IPS-11a (cell line): ENCODE measurements at regions not wholly inside any gene's neighbourhood (a gene's known extent, or its start where the extent isn't known, plus 50 kb on each side); places are given as distances from the start of the nearest gene placed in this dataset.

Experiments used
- H3K4me3 ChIP-seq: one replicate; pipeline ENCODE4 v1.5.1; 2013; ENCODE audit warnings: low read depth, low read length, control low read depth

DNA sequence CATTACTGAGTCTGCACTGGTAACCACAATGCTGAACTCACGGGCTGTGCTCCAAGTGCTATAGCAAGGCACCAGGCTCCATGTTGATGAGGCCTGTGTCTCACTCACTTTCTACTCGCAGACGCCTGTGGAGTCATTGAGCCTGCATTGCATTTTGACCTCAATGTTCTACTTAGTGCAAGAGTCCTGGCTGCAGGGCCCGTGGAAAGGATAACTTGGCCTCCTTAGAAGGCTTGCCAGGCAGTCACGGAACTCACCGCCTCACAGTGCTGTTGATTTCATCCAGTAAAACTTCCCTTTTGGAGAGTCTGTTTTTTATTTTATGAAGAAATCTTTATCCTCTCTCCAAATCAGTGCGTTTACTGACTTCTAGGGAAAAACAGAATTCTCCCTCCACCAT lies 290.4 kb downstream of the RNF144A start:
- no peak overlapping the region for H3K4me3 ChIP-seq

DNA sequence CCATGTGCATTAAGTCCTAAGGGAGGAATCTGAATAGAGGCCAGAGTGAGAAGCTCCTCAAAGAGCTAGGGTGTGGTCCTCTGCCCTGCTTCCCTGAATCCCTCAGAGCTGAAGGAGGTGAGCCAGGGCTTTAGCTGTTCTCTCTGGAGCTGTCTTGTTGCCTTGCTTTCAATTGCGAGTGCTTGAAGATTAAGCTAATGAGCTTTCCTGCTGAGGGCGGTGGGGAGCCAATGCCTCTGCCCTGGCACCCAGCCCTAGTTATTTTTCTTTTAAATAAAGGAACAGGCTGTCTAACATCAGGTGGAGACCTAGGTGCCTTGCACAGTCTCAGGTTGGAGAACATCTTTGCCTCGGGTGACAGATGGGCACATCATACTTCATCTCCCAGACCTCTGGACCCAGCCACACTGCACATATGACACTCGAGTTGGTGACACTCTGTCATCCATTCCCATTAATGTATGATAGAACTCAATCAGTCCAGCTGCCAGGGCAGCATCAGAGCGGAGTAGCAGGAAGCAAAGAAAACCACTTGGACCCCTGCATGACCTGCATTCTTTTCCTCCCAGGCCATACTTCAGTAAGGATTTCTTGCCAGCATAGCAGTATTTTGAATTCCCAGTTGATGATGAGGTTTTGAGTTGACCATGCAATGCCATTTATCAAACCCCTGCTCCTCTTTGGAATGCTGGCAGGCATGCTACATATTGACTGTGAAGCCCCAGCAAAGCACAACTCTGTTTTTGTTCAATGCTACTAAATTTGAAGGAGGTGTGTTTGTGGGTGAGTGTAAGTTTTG lies 292.7 kb downstream of the RNF144A start:
- no peak overlapping the region for H3K4me3 ChIP-seq

DNA sequence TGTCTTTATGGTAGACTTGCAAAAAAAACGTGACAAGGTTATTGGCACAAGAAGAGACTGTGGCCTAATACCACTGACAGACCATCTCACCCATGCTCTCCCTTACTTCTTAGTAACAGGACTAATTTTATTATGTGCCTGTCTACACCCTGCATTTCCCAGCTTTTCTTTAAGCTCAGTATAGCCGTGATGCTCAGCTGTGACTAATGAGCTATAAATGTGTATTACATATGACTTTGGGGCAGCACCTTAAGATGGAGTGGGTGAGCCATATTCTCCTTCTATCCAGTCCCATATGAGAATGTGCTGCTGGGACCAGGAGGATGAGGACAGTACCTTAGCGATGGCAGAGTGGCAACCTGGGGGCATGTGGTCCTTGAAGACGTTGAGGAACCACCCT lies 293.5 kb downstream of the RNF144A start:
- H3K4me3 ChIP-seq, result no peak overlapping the region

DNA sequence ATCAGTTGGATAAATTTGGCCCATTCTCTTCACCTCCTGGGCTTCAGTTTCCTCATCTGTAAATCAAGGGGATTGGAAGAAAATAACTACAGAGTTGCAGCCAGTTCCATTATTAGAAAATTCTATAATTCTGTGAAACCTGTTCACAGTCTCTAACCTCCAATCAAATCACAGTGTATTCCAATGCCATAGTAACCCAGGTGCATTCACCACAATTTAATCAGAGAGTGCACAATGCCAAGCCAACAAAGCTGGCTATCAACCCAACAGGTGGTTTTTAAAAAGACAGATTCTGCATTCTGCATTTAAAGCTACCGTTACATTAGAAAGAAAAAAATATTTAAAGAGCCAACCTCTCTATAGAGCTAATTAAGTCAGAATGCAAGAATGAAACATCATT lies 308.6 kb downstream of the RNF144A start:
- no peak overlapping the region for H3K4me3 ChIP-seq

DNA sequence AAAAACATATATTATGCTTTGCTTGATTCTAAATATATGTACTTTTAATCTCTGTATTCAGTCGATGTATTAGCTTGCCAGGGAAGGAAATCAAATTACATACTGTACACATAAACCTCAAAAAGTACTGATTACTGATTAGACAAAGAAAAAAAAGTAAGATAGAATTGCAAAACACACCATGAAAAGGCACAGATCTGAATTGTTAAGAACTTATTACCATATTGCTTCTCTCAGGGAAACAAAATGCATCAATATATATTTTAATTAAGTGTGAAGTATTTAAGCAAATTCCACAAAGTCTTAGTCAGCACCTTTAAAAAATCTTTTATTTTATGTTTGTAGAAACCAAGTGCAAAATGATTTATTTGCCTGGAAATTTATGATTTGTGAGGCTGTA lies 309.3 kb downstream of the RNF144A start:
- H3K4me3 ChIP-seq, result no peak overlapping the region

DNA sequence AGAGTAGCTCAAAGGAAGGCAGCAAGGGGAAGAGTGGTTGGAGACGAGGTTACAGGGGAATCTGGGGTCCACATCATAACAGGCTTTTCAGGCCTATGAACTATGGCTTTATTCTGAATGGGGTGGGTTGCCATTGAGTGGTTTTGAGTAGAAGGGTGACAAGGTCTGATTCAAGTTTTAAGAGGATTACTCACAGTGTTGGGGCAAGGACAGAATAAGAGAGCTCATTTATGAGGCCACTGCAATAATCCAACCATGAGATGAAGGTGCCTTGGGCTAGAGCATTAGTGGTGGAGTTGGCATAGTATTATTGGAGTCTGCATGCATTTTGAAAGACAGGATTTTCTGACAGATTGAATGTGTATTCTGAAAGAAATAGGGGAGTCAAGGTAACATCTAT lies 315.9 kb downstream of the RNF144A start:
- H3K4me3 ChIP-seq, result no peak overlapping the region

DNA sequence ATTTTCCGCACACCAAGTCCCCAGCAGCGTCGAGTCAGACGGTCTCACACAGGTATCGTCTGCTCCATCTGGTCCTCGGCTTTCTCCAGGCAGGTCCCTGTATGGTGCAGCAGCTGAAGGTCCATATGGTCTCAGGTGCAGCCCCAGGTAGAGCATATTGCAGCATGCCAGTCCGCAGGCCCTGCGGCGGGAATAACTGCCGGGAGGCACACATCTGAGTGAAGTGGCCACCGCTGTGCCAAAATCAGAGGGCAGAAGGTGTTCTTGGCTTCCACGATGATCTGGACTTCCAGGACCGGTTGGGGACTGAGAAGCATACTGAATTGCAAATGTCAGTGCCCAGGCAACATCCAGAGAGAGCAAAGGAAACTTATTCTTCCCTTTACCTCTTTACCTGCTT lies 320.3 kb downstream of the RNF144A start:
- no peak overlapping the region for H3K4me3 ChIP-seq

DNA sequence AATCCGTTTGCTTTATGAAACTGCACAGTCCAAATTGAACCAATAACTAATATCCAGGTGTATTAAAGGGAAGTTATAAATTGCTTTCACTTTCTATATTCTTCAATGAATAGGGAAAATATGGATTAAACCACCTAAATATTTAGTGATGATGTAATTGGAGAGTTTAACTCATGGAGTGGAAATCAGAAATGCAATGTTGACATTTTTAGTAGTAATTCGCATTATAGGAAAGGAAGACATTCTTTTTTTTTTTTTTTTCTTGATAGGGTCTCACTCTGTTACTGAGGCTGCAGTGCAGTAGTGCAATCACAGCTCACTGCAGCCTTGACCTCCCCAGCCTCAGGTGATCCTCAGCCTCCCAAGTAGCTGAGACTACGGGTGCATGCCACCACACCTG lies 321.9 kb downstream of the RNF144A start:
- no peak overlapping the region for H3K4me3 ChIP-seq

DNA sequence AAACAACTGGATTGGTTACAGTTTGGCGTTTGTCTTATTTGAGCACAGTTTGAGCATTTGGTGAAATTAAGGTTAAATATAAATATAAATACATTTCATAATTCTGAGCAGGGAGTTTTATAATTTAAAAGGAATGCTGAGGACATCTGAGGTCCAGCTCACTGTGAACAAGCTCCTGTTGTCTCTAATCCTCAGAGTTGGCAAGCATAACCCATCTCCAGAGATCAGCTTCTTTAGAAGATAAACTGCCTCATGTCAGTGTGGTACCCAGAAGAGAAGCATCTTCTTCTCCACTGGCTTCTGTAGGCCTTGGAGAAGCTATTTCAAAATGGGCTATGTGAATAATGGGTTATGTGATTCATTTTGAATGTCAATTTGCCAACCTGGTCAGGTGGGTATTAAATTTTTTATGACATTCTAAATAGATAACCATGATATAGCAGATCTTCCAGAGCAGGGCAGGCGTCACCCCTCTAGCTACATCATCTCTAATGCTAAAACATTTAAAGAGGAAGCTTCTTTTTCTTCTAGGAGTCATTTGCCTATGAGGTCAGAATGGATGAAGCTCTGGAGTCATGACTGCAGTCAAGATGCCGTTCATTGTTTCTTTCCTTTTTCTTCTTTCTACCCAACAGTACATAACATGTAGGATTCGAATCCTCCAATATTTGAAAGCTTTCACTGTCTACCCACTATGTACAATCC lies 324.0 kb downstream of the RNF144A start:
- H3K4me3 ChIP-seq, result no peak overlapping the region

DNA sequence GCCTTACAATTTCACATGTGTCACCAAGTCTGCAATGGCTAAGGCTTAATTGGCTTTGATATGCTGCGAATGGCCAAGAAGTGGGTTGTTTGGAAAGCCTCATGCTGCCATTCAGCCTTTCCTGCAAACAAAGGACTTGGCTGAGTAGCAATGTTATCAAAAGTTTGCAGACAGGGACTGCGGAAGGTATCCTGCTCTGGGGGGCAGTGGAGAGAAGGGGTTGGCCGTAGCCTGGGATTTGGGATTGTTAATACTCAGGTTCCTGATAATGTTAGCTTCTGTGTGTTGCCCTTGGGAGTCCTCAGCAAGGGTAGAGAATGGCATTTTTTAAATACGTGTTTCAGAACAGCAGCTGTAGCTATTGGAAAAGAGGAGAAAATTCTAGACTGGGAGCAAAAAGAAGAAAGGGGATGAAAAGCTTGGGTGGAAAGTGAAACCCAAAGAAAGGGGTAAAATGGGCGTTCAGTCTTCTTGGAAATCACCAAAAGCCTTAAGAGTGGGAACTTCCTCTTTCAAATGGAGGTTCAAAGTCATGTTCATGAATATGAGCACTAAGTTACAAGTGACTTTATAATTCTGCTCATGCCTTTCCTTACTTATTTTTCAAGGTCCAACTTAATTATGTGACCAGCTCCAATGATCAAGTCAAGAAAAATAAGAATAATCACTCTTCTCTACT lies 325.1 kb downstream of the RNF144A start:
- H3K4me3 ChIP-seq, result no peak overlapping the region

DNA sequence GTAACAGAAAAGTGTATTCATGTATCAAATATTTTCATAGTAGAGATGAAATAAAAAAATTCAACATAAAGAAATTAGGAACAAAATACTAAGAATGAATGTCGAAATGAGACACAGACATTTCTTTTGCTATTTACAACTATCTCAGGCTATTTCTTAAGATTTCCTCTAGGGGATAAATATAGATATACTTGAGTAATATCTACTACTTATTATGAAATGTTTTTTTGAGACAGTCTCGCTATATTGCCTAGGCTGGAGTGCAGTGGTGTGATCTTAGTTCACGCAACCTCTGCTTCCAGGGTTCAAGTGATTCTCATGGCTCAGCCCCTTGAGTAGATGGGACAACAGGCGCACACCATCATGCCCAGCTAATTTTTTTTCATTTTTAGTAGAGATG lies 326.1 kb downstream of the RNF144A start:
- H3K4me3 ChIP-seq, result no peak overlapping the region

DNA sequence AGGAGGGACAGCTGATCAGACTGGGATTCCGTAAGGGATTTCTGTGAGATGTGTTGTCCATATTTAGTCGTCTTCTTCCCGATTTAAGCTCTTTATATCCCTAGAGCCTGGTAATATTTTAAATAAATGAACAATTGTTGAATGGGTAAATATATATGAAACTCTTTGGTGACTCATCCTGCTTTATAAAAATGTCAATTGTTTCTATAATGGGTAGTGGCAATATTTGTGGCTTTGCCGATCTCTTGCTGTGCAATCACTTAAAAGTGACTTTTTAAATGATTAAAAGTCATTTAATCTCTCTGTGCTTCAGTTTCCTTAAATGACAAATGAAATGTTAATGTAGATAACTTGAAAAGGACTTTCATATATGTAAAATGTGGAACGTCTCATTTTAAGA lies 339.2 kb downstream of the RNF144A start:
- no peak overlapping the region for H3K4me3 ChIP-seq

DNA sequence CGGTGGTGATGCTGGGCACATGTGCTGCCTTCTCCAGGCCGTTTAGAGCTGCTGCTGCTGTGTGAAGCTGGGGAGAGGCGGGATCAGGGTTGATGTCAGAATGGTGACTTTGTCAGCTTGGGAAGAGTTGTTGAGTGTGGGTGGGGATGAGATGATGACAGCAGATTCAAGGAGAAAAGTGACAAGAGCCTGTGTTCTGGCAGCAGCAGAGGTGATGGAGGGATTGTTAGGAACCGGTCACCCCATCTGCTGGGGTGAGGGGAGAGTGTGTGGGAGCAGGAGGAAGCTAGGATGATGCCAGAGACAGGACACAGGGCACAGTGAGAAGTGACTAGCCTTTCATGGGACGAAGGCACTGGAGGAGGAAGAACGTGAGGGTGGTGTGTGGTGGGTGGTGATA lies 345.5 kb downstream of the RNF144A start:
- no peak overlapping the region for H3K4me3 ChIP-seq

DNA sequence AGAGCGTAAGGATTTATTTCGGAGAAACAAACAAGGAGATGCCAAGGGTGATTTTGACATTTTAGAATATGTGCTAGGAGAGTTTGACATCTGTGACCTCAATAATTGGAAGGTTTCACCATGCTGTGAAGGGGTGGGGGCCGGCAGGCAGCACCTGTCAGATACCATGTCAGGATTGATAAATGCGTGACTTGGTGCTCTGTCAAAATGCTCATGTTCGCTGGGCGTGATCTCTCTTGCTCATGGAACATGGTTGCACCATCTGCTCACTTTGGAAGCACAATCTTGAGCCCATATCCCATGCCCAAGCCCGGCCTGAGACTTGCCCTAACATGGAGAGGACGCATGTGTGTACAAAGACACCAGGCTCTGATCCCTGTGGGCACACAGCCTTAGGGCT lies 347.6 kb downstream of the RNF144A start:
- H3K4me3 ChIP-seq, result no peak overlapping the region

DNA sequence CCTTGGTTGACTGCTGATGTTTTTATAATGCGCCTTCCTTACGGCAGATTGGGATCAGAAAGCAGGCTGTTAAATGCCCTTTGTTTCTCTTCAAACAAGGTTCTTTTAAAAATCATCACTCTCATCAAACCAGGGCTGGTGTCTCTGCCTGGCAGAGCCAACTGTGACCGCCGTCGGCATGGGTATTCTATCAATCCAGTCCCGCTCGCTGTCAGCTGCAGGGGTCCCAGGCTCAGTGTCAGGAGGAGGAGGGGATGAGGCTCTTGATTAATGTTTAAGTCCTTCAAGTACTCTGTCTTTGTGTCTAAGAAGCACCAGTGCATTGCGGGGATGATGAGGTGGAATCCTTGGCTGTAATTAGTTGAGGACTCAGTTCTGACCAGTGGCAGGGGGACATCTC lies 348.1 kb downstream of the RNF144A start:
- no peak overlapping the region for H3K4me3 ChIP-seq

DNA sequence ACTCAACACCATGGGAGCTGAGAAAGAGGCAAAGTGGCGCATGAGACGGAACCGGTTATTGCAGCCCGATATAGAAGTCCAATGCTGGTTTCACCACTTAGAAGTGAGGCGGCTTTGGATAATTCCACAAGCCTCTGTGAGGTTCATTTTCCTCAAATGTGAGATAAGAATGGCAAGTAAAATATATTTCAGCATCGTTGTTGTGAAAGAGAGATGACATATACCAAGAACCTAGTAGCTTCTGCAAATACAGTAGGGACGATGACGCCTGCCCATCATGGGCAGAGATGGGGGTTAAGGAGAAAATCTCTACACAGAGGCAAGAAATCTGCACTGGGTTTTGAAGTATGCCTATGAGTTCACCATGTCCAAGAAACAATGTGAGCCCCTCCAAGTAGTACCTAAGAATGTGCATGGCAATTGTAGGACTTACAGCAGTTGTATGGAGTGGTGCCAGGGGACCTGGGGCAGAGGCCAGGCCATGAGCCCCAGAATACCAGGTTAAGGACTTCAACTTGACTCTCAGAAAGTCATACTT lies 352.0 kb downstream of the RNF144A start:
- no peak overlapping the region for H3K4me3 ChIP-seq

DNA sequence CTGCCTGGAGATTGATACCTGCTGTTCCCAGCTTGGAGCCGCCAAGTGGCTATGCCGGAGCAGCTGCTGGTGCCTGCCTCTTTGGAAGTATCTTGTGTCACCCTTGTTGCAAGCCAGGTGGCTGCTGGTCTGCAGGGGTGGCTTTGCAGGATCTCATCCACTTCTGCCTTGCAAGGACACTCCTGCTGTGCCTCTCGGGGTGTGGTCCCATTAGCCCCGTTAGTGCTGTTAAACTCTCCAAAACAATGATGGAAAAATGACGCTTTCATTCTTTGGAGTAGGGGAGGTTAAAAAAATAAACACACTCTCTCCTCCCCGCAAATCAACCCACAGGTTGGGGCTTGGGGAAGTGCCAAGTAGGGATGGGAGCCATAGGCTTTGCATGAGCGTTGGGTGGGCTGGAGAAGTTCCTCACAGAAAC lies 352.8 kb downstream of the RNF144A start:
- H3K4me3 ChIP-seq, result no peak overlapping the region

DNA sequence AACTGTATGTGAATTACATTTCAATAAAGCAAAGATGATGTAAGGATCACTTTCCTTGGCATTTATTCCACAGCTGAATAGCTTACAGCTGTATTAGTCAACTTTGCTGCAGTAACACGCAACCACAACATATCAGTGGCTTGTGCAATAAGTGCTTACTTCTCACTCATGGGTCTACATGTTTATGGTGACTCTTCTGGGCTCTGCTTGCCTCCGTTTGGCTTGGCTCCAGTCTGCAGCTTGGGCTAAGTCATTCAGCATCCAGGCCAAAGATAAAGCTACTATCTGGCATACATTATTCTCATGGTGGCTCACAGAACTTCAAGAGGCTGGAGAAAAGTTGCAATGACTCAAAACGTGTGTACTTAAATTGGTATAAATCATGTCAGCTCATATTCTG lies 355.0 kb downstream of the RNF144A start:
- H3K4me3 ChIP-seq, result no peak overlapping the region

DNA sequence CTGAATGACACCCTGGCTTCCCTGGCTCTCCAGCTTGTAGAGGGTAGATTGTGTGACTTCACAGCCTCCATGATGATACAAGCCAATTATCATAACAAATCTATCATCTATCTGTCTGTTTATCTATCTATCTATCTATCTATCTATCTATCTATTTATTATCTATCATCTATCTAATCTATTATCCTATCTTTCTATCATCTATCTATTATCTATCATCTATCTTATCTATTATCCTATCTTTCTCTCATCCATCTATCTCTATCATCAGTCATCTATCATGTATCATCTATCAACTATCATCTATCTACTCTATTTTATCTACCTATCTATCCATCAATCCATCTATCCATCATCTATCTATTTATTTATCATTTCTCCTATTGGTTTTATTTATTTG lies 361.8 kb downstream of the RNF144A start:
- H3K4me3 ChIP-seq, result no peak overlapping the region

DNA sequence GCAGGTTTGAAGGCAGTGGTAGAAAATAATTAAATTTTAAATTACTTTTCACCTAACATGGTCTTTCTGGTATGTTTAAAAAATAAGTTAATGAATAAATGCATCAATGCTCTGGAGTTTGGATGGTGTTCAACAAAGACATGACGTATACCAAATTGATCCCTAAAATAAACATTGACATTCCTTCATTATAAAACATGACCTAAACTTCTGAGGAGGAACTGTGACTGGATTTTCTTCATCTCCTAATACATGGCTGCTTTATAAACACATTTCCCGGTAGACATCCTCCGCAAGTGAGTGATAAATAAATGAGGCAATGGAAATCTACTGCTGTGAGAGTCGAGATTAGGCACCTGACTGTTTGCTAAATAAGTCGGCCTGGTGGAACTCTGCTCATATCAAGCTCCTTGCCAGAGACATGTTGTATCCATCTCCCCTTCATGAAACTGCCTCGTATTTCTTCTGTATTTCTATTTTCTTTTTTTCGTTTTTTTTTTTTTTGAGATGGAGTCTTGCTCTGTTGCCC lies 362.3 kb downstream of the RNF144A start:
- H3K4me3 ChIP-seq, result no peak overlapping the region

DNA sequence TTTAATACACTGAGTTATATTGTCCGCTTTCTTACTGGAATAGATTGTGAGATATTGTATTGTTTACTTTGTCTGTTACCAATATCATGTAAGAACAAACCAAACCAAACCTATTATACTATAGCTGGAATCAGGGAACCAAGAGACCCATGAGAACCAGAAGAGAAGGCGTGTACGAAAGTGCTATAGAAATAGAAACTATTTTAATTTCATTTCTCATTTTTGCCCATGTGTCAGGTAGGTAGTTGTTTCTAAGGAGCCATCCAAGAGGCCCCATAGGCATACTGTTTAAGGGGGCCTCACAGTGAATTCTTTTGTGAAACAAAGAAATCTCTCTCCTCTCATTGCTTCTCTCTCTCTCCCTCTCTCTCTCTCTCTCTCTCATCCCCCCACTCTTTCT lies 363.6 kb downstream of the RNF144A start:
- H3K4me3 ChIP-seq, result no peak overlapping the region
